HG03280 (cell line): ENCODE measurements at regions not wholly inside any gene's neighbourhood (a gene's known extent, or its start where the extent isn't known, plus 50 kb on each side); places are given as distances from the start of the nearest gene placed in this dataset.

Source experiments
- ATAC-seq: cut with Tn5 transposase; IDR thresholded peaks from one replicate; pipeline ENCODE4 v1.9.1; 2021; ENCODE audit warnings: mild to moderate bottlenecking, moderate library complexity; ENCODE audit not compliant: unreplicated experiment

DNA sequence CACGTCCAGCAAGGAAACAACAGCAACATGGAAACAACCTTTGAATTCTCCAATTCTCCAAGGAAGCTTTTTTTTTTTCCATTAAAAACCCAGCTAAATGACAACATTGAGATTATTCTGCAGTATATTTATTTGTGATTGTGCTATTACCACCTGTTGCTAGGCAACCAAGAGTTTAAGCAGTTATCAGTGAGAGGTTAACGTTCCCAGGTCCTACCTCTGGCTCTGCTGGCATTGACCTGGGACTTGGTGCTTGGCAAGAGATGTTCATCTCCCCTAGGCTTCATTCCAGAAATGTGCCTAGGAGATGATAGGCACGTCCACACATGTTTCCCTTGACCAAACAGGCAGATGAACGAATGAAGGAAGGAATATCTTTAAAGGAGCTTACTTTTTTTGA is 157.0 kb downstream of the TDRD15 start:
- ATAC-seq, result no peak

DNA sequence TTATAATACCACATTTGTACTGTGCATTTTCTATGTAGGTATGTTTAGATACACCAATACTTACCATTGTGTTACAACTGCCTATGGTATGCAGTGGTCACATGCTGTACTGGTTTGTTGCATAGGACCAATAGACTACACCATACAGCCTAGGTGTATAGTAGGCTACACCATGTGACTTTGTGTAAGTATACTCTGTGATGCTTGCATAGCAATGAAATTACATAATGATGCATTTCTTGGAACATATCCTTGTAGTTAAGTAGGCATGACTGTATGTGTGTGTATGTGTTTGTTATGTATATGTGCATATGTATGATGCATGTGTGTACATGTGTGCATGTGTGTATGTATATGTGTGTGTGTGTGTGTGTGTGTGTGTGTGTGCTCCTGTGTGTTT is 157.6 kb downstream of the TDRD15 start:
- no peak for ATAC-seq

DNA sequence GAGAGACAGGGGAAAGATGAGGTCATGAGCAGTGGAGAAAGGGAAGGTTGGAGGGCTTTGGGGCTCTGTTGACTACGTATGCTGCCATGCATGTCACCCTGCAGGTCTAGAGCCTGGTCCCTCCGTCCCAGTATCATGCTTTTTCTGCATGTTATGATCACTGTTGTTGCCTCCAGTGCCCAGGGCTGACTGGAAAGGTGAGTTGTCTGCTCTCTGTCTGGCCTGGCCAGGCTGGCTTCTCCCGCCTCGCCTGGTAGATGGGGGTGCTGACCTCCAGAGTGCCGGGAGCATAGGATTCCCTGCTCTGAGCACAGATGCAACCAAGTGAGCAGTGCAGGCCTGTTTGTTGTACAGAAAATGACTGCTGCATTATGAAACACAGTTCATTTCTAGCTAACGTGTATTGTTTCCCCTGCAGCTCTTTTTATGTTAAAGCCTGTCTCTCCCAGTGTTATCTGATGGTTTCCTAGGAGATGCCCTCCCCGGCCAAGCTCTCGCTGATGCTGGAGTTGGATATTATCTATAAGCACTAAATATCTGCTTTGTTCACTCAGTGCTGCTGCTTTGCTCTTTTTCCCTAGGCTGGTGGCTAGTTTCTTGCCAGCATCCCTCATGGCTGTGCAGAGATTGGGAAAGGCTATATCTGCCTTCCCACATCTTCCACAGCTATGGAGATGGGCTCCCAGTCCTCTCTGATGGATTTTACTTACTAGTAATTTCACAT is 158.2 kb downstream of the TDRD15 start:
- ATAC-seq, result no peak

DNA sequence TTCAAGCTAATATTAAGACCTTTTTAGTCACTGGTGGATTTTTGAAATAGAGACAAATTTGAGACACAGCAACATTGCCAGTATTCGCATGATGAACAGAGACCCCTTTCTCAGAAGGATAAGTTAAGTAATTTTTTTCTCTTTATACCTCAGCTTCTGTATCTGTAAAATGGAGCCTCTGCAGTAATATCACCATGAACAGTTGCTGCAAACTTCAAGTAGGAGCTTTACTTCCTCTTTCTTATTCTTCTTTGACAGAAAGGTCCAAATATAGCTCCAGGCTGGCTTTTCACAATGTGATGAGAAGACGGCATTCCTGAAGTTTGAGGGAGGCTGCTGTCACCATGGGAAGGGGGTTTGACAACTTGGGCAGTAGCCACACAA is 158.7 kb downstream of the TDRD15 start:
- ATAC-seq, result no peak

- no peak for ATAC-seq
Observed at GRCh38 chr2:21288299-21288698, 164.5 kb downstream of the TDRD15 start.

DNA sequence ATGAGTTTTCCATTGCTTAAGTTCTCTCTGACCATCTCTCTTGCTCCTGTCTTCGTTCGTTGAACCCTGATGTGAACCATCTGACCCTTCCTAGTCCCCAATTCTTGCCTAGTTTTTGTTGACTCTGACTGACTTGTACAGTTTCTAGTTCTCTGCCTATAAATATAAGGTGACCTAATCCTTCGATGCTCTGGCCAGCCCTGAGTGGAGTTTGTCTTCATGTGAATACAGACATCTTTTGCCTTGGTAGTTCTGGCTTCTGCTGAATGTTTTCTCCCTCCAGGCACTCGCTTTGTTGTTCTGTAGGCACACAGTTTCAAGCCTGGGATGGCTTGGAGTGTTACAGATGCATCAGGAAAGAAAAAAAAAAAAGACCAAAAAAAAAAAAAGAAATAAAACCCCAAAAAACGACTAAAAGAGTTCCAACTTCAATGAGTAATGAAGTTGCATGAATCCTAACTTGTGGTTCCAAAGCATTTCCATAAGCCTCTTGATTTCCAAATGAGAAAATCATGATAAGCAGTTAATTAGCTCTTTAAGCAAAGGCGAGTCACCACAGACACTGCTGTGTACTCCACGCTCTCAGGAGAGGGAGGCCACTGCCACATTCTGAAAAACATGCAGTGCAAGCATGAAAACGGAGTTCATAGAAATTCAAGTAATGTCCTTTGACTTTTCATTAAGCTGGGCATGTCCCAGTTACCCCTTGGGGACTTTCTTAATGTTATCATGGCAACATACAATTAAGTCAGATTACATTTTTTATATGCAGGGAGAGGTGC is 165.2 kb downstream of the TDRD15 start:
- ATAC-seq, result no peak

DNA sequence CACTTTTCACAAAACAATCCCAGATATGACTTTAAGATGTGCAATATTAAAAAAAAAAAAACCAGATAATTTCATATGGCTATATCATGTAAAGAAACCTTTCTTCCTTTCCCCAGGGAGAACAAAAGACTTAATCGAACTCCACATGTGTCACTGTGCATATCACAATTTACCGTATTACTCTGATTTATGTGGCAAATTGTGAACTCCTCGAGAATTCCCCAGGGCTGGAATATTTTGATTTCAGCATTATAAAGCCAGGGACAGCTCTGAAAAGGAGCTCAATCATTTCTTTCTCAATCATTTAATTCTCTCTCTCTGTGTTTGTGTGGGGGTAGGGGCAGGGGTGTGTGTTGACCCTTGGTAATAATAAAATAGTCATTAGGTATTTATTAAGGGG is 165.8 kb downstream of the TDRD15 start:
- ATAC-seq, result no peak

DNA sequence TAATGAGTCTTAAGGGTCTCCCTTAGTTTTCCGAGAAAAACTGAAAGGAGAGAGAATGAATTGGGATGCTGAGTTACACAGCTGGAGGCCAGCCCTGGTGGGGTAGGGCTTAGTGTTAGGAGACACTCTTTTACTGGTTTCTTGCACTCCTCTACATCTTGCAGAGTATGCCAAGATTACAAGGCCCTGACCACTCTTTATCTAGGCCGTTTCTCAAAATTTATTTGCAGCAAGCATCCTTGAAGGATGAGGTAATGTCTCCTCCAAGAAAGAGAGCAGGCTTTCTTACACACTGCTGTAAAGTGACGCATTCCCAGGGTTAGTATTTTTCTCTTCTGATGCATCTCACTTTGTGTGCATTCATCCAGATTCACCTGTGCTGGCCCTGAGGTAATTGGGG is 166.2 kb downstream of the TDRD15 start:
- no peak for ATAC-seq

DNA sequence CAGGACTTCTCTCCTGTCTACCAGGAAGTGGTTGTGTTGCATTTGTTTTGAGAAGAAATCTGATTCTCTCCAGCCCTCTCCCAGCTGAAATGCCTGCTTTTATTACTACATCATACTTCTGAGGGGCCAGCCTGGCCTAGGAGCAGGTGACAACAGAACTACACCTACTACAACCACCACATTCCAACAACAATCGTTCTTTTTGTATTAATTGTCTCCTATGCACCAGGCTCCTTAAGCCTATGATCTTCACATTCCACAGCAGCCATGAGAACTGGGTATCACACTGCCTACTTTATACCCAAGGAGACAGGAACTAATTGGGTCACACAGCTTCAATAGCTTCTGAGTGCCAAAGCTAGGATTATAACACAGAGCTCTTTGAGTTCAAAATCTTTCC is 167.7 kb downstream of the TDRD15 start:
- ATAC-seq, result no peak

- no peak for ATAC-seq
Observed at GRCh38 chr2:21294446-21294845, 170.7 kb downstream of the TDRD15 start.

GRCh38 chr2:21299411-21299810 is 175.6 kb downstream of the TDRD15 start:
- ATAC-seq, result no peak

- no peak for ATAC-seq
Observed at GRCh38 chr2:21301871-21302455, 178.2 kb downstream of the TDRD15 start.

GRCh38 chr2:21303876-21304275 is 180.1 kb downstream of the TDRD15 start:
- no peak for ATAC-seq

- ATAC-seq, result no peak
Observed at GRCh38 chr2:21305581-21305980, 181.8 kb downstream of the TDRD15 start.

GRCh38 chr2:21306235-21306634 is 182.5 kb downstream of the TDRD15 start:
- ATAC-seq, result no peak

- ATAC-seq, result no peak
Observed at GRCh38 chr2:21307037-21307436, 183.3 kb downstream of the TDRD15 start.

DNA sequence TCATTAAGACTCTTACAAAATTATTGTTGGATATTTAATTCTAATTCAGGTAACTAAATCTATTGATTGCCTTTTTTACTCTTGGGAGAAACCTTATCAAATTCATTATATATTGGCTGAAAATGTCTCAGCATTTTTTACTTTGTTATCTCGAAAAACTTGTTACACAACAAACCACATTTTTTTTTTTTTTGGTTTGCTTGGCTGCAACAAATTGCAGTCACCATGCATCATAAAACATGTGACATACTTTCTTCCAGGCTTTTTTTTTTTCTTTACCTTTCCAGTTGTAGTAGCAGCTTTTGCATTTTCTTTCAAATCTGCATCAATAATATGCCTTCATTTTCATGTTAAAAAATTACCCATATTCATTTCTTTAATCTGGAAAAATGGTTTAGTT is 186.7 kb downstream of the TDRD15 start:
- no peak for ATAC-seq

GRCh38 chr2:21314322-21314835 is 190.6 kb downstream of the TDRD15 start:
- ATAC-seq, result no peak

DNA sequence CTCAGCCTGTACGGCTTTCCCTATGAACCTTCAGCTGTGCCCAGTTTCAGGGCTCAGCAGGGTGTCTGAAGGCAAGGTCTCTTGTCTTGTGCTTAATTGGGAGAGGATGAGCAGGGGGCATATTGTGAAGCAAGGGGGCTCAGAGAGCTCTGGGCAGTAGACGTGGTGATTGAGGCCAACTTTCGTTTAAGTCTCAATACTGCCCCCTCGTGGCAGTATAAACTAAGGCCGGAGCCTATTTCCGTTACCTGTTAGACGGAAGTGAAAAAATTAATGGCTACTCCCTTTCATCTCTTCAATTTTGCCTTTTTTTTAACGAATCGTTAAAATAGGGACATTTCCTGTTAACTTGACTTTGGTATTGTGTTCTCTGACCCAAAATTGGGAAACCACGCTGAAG is 193.4 kb downstream of the TDRD15 start:
- ATAC-seq, result peak; percentile 77

DNA sequence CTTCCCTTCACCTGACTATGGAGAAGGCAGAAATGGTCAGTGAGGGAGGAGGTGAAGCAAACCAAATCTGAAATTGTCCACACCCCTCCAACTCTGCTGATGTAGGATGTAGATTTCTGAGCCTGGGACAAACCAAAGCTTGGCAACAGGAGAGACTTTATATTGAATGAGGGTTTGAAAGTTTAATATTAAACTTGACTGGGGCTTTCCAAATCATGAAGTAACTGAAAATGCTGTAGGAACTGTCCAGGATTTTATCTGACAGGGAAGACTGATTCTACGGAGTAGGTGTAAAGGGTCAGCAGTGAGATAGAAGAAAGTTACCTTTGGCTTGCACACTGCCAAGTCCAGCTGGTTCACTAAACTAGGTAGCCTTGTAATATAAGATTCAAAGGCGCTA is 194.5 kb downstream of the TDRD15 start:
- no peak for ATAC-seq

- ATAC-seq, result no peak
Observed at GRCh38 chr2:21326152-21326551, 202.4 kb downstream of the TDRD15 start.

GRCh38 chr2:21328177-21328576 is 204.4 kb downstream of the TDRD15 start:
- ATAC-seq, result no peak
